Left lung (tissue), 4 donors: ENCODE measurements at regions not wholly inside any gene's neighbourhood (a gene's known extent, or its start where the extent isn't known, plus 50 kb on each side); places are given as distances from the start of the nearest gene placed in this dataset.

Source experiments
- ATAC-seq: fragments of 200-7000 bp; cut with Tn5 transposase; one replicate; pipeline ENCODE4 v1.9.1; 2020; ENCODE audit warnings: moderate library complexity
- DNase-seq, 4 donors: peaks; one replicate each; pipeline ENCODE4 v3.0.0-alpha.2; 2013 to 2020
- H3K27ac ChIP-seq, 2 donors: fragments of 200-600 bp; sonication (generic) in 1 of 2; one replicate each; pipeline versions ENCODE4 v1.5.0 to v1.8.0; 2020 to 2021
- H3K27me3 ChIP-seq, 2 donors: fragments of 200-600 bp; sonication (generic) in 1 of 2; one replicate each; pipeline versions ENCODE4 v1.5.0 to v1.8.0; 2020 to 2021
- H3K36me3 ChIP-seq, 2 donors: fragments of 200-600 bp; sonication (generic) in 1 of 2; one replicate each; pipeline versions ENCODE4 v1.5.0 to v1.8.0; 2020 to 2021
- H3K4me1 ChIP-seq, 2 donors: fragments of 200-600 bp; one replicate each; pipeline ENCODE4 v1.8.0; 2021
- H3K4me3 ChIP-seq, 2 donors: fragments of 200-600 bp; sonication (generic) in 1 of 2; one replicate each; pipeline versions ENCODE4 v1.5.0 to v1.8.0; 2020 to 2021; ENCODE audit warnings: mild to moderate bottlenecking in 1 of 2
- H3K9me3 ChIP-seq, 2 donors: fragments of 200-600 bp; sonication (generic) in 1 of 2; one replicate each; pipeline versions ENCODE4 v1.5.0 to v1.8.0; 2020 to 2021
- intact Hi-C, 2 donors: fragments of 100-400 bp; cut with DNase I; formaldehyde crosslinking; loops; one replicate each; pipeline versions ENCODE4 v1.11.2 to v1.14.2; 2022
- TF ChIP-seq, protein P1 (sequence below), 2 donors: fragments of 200-600 bp; sonication (generic) in 1 of 2; IDR thresholded peaks; one replicate each; pipeline versions ENCODE4 v1.5.0 to v1.8.0; 2021; ENCODE audit warnings: antibody characterized with exemption in 2 of 2
- donor health status: DM: no; HTN: yes; CAD: no.
- donor health status: DM: no; HTN: no; CAD: no.

DNA sequence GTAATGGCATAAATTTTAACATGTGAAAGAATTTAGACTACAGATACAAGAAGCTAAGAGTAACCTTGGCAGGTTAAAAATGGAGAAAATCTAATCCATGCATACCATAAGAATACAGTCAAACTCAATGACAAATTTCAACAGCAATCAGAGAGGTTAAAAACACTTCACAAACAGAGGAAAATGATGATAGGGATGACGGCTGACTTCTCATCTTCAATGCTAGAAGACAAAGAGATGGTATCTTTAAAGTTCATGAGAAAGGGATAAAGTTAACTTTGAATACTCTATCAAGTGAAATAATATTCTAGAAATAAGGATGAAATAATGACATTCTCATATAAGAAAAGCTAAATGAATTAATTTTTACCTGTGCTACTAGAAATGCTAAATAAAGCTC lies 1130.2 kb upstream of the MIR17HG start:
- Histone ChIP-seq H3K27ac (no peak overlapping the region), H3K4me1 (no peaks in the 10 kb centered on the region), H3K9me3 (peaks cover 0 to 3% of the 10 kb centered on the region in 2 donors), H3K4me3 (no peak overlapping the region), H3K27me3 (no peaks in the 10 kb centered on the region), H3K36me3 (no peaks in the 10 kb centered on the region)
- TF ChIP-seq, protein P1, sequence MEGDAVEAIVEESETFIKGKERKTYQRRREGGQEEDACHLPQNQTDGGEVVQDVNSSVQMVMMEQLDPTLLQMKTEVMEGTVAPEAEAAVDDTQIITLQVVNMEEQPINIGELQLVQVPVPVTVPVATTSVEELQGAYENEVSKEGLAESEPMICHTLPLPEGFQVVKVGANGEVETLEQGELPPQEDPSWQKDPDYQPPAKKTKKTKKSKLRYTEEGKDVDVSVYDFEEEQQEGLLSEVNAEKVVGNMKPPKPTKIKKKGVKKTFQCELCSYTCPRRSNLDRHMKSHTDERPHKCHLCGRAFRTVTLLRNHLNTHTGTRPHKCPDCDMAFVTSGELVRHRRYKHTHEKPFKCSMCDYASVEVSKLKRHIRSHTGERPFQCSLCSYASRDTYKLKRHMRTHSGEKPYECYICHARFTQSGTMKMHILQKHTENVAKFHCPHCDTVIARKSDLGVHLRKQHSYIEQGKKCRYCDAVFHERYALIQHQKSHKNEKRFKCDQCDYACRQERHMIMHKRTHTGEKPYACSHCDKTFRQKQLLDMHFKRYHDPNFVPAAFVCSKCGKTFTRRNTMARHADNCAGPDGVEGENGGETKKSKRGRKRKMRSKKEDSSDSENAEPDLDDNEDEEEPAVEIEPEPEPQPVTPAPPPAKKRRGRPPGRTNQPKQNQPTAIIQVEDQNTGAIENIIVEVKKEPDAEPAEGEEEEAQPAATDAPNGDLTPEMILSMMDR (IDR thresholded peaks at IDR 0.05): no peak
- ATAC-seq: no peak
- intact Hi-C loops: no loop called here
- no peak for DNase-seq

DNA sequence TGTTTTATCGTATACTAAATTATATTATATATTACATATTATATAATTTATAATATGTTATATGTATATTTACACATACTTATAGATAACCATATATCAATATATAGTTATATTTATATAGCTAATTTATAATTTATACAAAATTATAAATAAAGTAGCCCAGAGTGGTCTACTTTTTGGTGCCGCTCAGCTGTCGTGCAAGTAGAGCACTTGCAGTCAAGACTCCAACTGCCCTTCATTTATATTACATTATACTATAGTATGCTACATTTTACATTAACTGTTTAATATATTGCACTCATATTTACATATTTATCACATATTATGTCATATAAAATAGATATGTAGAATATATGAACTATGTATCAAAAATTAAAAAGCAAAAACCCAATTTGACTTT lies 1124.7 kb upstream of the MIR17HG start:
- Histone ChIP-seq H3K4me3 (no peak overlapping the region), H3K27ac (no peak overlapping the region), H3K36me3 (no peaks in the 10 kb centered on the region), H3K9me3 (peaks cover 0 to 1% of the 10 kb centered on the region in 2 donors), H3K27me3 (no peaks in the 10 kb centered on the region), H3K4me1 (no peaks in the 10 kb centered on the region)
- intact Hi-C loops: no loop called here
- DNase-seq: no peak
- no peak for ATAC-seq
- TF ChIP-seq, protein P1 (IDR thresholded peaks at IDR 0.05): no peak

DNA sequence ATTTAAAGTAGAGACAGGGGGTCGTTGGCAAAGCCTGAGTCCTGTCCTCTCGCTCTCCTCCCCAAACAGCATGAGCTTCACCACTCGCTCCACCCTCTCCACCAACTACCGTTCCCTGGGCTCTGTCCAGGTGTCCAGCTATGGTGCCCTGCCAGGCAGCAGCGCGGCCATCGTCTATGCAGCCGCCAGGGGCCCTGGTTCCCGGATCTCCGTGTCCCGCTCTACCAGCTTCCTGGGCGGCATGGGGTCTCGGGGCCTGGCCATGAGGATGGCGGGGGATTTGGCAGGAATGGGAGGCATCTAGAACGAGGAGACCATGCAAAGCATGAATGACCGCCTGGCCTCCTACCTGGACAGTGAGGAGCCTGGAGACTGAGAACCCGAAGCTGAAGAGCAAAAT lies 1117.2 kb upstream of the MIR17HG start:
- Histone ChIP-seq H3K27me3 (no peaks in the 10 kb centered on the region), H3K27ac (no peak overlapping the region), H3K9me3 (peaks cover 0 to 21% of the 10 kb centered on the region in 2 donors), H3K4me1 (no peaks in the 10 kb centered on the region), H3K4me3 (no peak overlapping the region), H3K36me3 (no peaks in the 10 kb centered on the region)
- TF ChIP-seq, protein P1 (IDR thresholded peaks at IDR 0.05): no peak
- ATAC-seq (no peak), DNase-seq (peak in 1 of 4 donors; percentile 78)
- intact Hi-C loops: no loop called here

DNA sequence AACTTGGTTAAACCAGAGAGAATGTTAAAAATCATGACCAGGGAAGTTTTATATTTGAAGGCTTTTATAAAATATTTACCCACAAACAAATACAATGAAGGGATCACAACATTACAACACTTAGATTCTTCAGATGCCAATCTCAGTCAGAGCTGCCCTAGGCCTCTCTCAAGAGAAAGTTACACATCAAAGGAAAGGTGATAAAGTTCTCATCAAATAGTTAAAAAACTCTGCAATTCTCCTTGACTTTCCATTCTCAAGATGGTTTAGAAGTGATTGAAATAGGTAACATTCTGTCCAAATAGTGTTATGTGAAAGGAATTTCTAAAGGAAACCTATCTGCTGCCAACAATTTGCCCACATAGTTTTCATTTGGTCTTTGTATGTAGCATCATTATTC lies 1115.2 kb upstream of the MIR17HG start:
- Histone ChIP-seq H3K27me3 (no peaks in the 10 kb centered on the region), H3K36me3 (no peaks in the 10 kb centered on the region), H3K27ac (no peak overlapping the region), H3K9me3 (peaks cover 0 to 21% of the 10 kb centered on the region in 2 donors), H3K4me1 (no peaks in the 10 kb centered on the region), H3K4me3 (no peak overlapping the region)
- intact Hi-C loops: no loop called here
- TF ChIP-seq, protein P1 (IDR thresholded peaks at IDR 0.05): no peak
- DNase-seq (no peak), ATAC-seq (no peak)

GRCh38 chr13:90233933-90234672 lies 1113.4 kb upstream of the MIR17HG start:
- H3K9me3 ChIP-seq: peaks cover 0 to 14% of the 10 kb centered on the region in 2 donors
- ATAC-seq (no peak), DNase-seq (no peak)
- intact Hi-C loops: no loop called here
- no peak overlapping the region for H3K27ac ChIP-seq
- no peak overlapping the region for H3K4me3 ChIP-seq
- H3K36me3 ChIP-seq: no peaks in the 10 kb centered on the region
- no peaks in the 10 kb centered on the region for H3K27me3 ChIP-seq
- H3K4me1 ChIP-seq: no peaks in the 10 kb centered on the region
- TF ChIP-seq, protein P1 (IDR thresholded peaks at IDR 0.05): no peak
